HepG2 (cell line): ENCODE measurements at regions not wholly inside any gene's neighbourhood (a gene's known extent, or its start where the extent isn't known, plus 50 kb on each side); places are given as distances from the start of the nearest gene placed in this dataset.

Experiments used
- ATAC-seq: fragments of 200-7000 bp; cut with Tn5 transposase; 3 replicates; pipeline ENCODE4 v1.9.1; 2020; ENCODE audit warnings: mild to moderate bottlenecking, moderate library complexity
- BruUV-seq: library from RNA; stranded (reverse); fragments of 400-500 nt; replicated peaks from 2 replicates; lab custom pipeline; 2021; lab: Mats Ljungman, UMichigan
- CTCF ChIA-PET: fragments of 300-600 bp; formaldehyde crosslinking; extraction: SDS; loops from one replicate; lab custom pipeline; 2021; ENCODE audit warnings: low total read pairs, inconsistent platforms, low intra/inter-chr PET ratio; lab: Yijun Ruan, JAX
- POLR2A ChIA-PET: fragments of 350-600 bp; sonication (Branson Sonifier 250); formaldehyde crosslinking; loops from one replicate; lab custom pipeline; 2020; ENCODE audit warnings: antibody characterized with exemption, inconsistent platforms; lab: Yijun Ruan, JAX
- DNase-seq: peaks from one replicate; pipeline ENCODE4 v3.0.0-alpha.2; 2015; ENCODE audit warnings: low spot score
- FAIRE-seq: peaks from 3 replicates; lab custom pipeline; 2011; peaks lifted over from hg19 to GRCh38; lab: Jason Lieb, UNC
- H2AFZ ChIP-seq: one replicate; pipeline ENCODE4 v1.6.1; 2011; ENCODE audit warnings: low read length, inconsistent platforms
- H3K27ac ChIP-seq: fragments of 300-600 bp; 3 replicates; pipeline ENCODE4 v1.8.0; 2011; ENCODE audit warnings: mixed run types, mild to moderate bottlenecking, mixed read lengths, low read length, inconsistent platforms; ENCODE audit not compliant: insufficient read depth; ENCODE audit errors: extremely low read length
- H3K27me3 ChIP-seq, 2 experiments: fragments of 200-600 bp in 1 of 2; 2 replicates in 1 of 2; 3 replicates in 1 of 2; pipeline versions ENCODE4 v1.6.0 to v1.8.0; 2011; ENCODE audit warnings: low read length in 2 of 2, mild to moderate bottlenecking in 2 of 2, moderate library complexity in 2 of 2, inconsistent platforms in 1 of 2; ENCODE audit not compliant: insufficient read depth in 2 of 2, control insufficient read depth in 1 of 2
- H3K36me3 ChIP-seq, 2 experiments: fragments of 200-600 bp in 1 of 2; replicated peaks in 1 of 2; 2 replicates in 1 of 2; 3 replicates in 1 of 2; pipeline versions ENCODE4 v1.5.1 to v1.8.0; 2011; ENCODE audit warnings: low read length in 2 of 2, inconsistent platforms in 1 of 2; ENCODE audit not compliant: insufficient read depth in 2 of 2, control insufficient read depth in 1 of 2
- H3K4me1 ChIP-seq: 2 replicates; pipeline ENCODE4 v1.5.1; 2012; ENCODE audit warnings: low read length, inconsistent platforms; ENCODE audit not compliant: insufficient read depth
- H3K4me2 ChIP-seq: 2 replicates; pipeline ENCODE4 v1.6.0; 2011; ENCODE audit warnings: low read depth, low read length, inconsistent platforms
- H3K4me3 ChIP-seq, 3 experiments: fragments of 200-600 bp in 1 of 3; sonication (generic), shearing (Covaris generic) in 1 of 3; replicated peaks in 1 of 3; 2 replicates each; pipeline ENCODE4 v1.5.1; 2011 to 2016; ENCODE audit warnings: low read length in 3 of 3, inconsistent platforms in 2 of 3, low read depth in 2 of 3, mild to moderate bottlenecking in 2 of 3, control low read depth in 1 of 3, mixed read lengths in 1 of 3; ENCODE audit not compliant: insufficient read depth in 1 of 3
- H3K79me2 ChIP-seq: one replicate; pipeline ENCODE4 v1.6.1; 2011; ENCODE audit warnings: low read length, inconsistent platforms; ENCODE audit not compliant: insufficient read depth
- H3K9ac ChIP-seq: 2 replicates; pipeline ENCODE4 v1.6.0; 2011; ENCODE audit warnings: mild to moderate bottlenecking, low read depth, low read length, inconsistent platforms; ENCODE audit not compliant: insufficient read depth
- H3K9me3 ChIP-seq: 2 replicates; pipeline ENCODE4 v1.5.1; 2012; ENCODE audit warnings: mild to moderate bottlenecking, low read length
- H4K20me1 ChIP-seq: 2 replicates; pipeline ENCODE4 v1.6.0; 2011; ENCODE audit warnings: inconsistent platforms, mild to moderate bottlenecking, low read length, moderate library complexity; ENCODE audit not compliant: insufficient read depth
- ARNT2 ChIP-seq: sonication (generic); formaldehyde crosslinking; IDR thresholded peaks from 2 replicates; pipeline ENCODE4 v1.8.0; 2022; ENCODE audit warnings: mild to moderate bottlenecking, low read depth, missing genetic modification reagents, moderate library complexity
- FOXA1 ChIP-seq, 2 experiments: fragments of 450-650 bp in 1 of 2; sonication (generic) in 1 of 2; formaldehyde crosslinking in 1 of 2; IDR thresholded peaks; 2 replicates each; pipeline versions ENCODE4 v1.4.0 to v1.6.1; 2016 to 2020; ENCODE audit warnings: missing genetic modification reagents in 1 of 2
- KLF13 ChIP-seq: sonication (generic); formaldehyde crosslinking; IDR thresholded peaks from 2 replicates; pipeline ENCODE4 v1.4.0; 2020; ENCODE audit warnings: mild to moderate bottlenecking, missing genetic modification reagents
- MED1 ChIP-seq: sonication (generic); formaldehyde crosslinking; IDR thresholded peaks from 2 replicates; pipeline ENCODE4 v1.4.0; 2020; ENCODE audit warnings: missing genetic modification reagents
- MXD4 ChIP-seq: IDR thresholded peaks from 2 replicates; pipeline ENCODE4 v1.6.1; 2016; ENCODE audit warnings: mild to moderate bottlenecking, missing biosample characterization, missing genetic modification reagents
- SMC3 ChIP-seq: IDR thresholded peaks from 2 replicates; pipeline ENCODE4 v1.6.1; 2011; ENCODE audit warnings: low read length, improper control_type of control experiment
- SP2 ChIP-seq: sonication (generic); formaldehyde crosslinking; IDR thresholded peaks from 2 replicates; pipeline ENCODE4 v1.5.1; 2020; ENCODE audit warnings: mild to moderate bottlenecking, missing genetic modification reagents
- XRCC5 ChIP-seq: fragments of 200-400 bp; formaldehyde crosslinking; optimal IDR thresholded peaks from 2 replicates; pipeline ENCODE3; 2017; ENCODE audit warnings: mild to moderate bottlenecking, low read length
- ZNF124 ChIP-seq: sonication (generic); formaldehyde crosslinking; IDR thresholded peaks from 2 replicates; pipeline ENCODE4 v1.4.0; 2020; ENCODE audit warnings: missing genetic modification reagents
- ZNF614 ChIP-seq: IDR thresholded peaks from 2 replicates; pipeline ENCODE4 v1.6.1; 2018; ENCODE audit warnings: missing biosample characterization, missing genetic modification reagents, inconsistent platforms, borderline replicate concordance
- ZNF816 ChIP-seq: sonication (generic); formaldehyde crosslinking; IDR thresholded peaks from 2 replicates; pipeline ENCODE4 v1.8.0; 2022; ENCODE audit warnings: missing genetic modification reagents, mild to moderate bottlenecking, borderline replicate concordance
- WGBS: methylation state at CpG from one replicate; pipeline ENCODE4 v1.1.6; 2017; ENCODE audit warnings: low lambda C conversion rate; 5-methylcytosine and 5-hydroxymethylcytosine counted together
- in situ Hi-C: cut with HindIII; loops from 2 replicates; pipeline ENCODE4 v1.10.0; 2017; ENCODE audit warnings: low pct_unique_long_range_greater_than_20kb; ENCODE audit not compliant: extremely low pct_ligation_motif_present
- intact Hi-C: fragments of 100-400 bp; cut with micrococcal nuclease; formaldehyde crosslinking; loops from one replicate; pipeline ENCODE4 v1.10.0; 2022; ENCODE audit not compliant: unreplicated experiment
- TF ChIP-seq, protein P1 (sequence below): sonication (generic); formaldehyde crosslinking; IDR thresholded peaks from 2 replicates; pipeline ENCODE4 v1.5.0; 2020; ENCODE audit warnings: missing genetic modification reagents, mild to moderate bottlenecking, borderline replicate concordance

GRCh38 chr15:70170096-70170699, 72.5 kb upstream of the TLE3 start (continued):
- TF ChIP-seq MED1 (no peak), ZNF614 (no peak), SMC3 (no peak), XRCC5 (no peak), ARNT2 (CRISPR knock-in tag) (no peak), FOXA1 (IDR thresholded peaks at IDR 0.05) (no peak), FOXA1 (CRISPR knock-in tag; IDR thresholded peaks at IDR 0.05) (no peak), ZNF816 (CRISPR knock-in tag) (no peak)
- TF ChIP-seq, protein P1, sequence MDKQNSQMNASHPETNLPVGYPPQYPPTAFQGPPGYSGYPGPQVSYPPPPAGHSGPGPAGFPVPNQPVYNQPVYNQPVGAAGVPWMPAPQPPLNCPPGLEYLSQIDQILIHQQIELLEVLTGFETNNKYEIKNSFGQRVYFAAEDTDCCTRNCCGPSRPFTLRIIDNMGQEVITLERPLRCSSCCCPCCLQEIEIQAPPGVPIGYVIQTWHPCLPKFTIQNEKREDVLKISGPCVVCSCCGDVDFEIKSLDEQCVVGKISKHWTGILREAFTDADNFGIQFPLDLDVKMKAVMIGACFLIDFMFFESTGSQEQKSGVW (CRISPR knock-in tag) = no peak

DNA sequence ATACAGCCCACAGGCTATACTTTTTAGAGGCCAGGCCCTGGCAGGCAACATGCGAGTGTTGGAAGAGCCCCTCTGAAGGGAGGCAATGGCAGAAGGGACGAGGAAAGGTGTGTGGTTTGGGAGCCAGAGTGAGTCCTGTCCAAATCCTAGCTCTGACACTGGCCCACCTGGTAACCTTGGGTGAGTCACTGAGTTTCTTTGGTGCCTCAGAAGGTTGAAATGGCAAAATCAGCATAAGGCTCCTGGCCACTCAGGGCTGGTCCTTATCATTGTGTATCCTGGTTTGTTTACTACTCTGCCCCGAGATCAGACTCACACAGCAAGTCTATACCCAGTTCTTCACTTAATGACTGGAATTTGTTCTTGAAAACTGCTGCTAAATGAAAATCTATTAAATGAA, 71.4 kb upstream of the TLE3 start:
- no peak overlapping the region for H2AFZ ChIP-seq
- DNase-seq = no peak
- H3K4me3 ChIP-seq = no peak overlapping the region
- ATAC-seq = no peak
- H3K4me2 ChIP-seq = no peak overlapping the region
- H3K36me3 ChIP-seq = no peaks in the 10 kb centered on the region
- ChIA-PET POLR2A (no interaction called here), CTCF (no interaction called here)
- in situ Hi-C loops (no loop called here), intact Hi-C loops (no loop called here)
- no peaks in the 10 kb centered on the region for H3K79me2 ChIP-seq
- peaks cover 13 to 63% of the 10 kb centered on the region in 2 experiments; a peak in 4 of 5 replicates for H3K27me3 ChIP-seq
- no peak overlapping the region for H3K27ac ChIP-seq
- no peak overlapping the region for H3K9ac ChIP-seq
- H4K20me1 ChIP-seq = no peaks in the 10 kb centered on the region
- no peak for FAIRE-seq
- TF ChIP-seq ZNF124 = no peak
- TF ChIP-seq KLF13 (CRISPR knock-in tag) = no peak
- no peak for TF ChIP-seq SP2 (CRISPR knock-in tag)
- TF ChIP-seq MXD4 = no peak
- no TSS peak for BruUV-seq
- no peaks in the 10 kb centered on the region for H3K9me3 ChIP-seq
- peaks cover 34% of the 10 kb centered on the region for H3K4me1 ChIP-seq
- WGBS = 39% methylated on average over 3 of the region's 3 CpGs
